ENCODE measurements at regions not wholly inside any gene's neighbourhood (a gene's known extent, or its start where the extent isn't known, plus 50 kb on each side); places are given as distances from the start of the nearest gene placed in this dataset.

DNA sequence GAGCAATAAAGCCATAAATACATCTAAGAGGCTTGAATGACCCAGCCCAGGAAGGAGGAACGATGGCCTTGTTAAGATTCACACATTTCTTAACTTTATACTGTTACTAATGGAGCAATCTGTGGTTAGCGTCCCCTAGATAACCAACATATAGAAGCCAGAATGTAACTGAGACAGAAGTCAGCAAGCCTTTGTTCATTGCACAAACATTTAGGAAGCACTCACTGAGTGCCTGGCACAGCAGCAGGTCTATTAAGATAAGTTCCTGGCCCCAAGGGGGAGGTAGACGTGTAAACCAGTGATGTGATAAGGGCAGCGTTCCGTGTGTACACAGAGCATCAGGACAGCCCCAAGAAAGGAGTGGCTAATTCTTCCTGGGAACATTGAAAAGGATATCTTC lies 63.6 kb upstream of the ATL2 start:
- Histone ChIP-seq H3K4me3 (no peak overlapping the region), H3K27me3 (no peaks in the 10 kb centered on the region), H3K27ac (no peak overlapping the region), H3K4me1 (peaks cover 14% of the 10 kb centered on the region), H3K9me3 (no peaks in the 10 kb centered on the region), H3K36me3 (no peaks in the 10 kb centered on the region)
- TF ChIP-seq, protein P1, sequence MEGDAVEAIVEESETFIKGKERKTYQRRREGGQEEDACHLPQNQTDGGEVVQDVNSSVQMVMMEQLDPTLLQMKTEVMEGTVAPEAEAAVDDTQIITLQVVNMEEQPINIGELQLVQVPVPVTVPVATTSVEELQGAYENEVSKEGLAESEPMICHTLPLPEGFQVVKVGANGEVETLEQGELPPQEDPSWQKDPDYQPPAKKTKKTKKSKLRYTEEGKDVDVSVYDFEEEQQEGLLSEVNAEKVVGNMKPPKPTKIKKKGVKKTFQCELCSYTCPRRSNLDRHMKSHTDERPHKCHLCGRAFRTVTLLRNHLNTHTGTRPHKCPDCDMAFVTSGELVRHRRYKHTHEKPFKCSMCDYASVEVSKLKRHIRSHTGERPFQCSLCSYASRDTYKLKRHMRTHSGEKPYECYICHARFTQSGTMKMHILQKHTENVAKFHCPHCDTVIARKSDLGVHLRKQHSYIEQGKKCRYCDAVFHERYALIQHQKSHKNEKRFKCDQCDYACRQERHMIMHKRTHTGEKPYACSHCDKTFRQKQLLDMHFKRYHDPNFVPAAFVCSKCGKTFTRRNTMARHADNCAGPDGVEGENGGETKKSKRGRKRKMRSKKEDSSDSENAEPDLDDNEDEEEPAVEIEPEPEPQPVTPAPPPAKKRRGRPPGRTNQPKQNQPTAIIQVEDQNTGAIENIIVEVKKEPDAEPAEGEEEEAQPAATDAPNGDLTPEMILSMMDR (IDR thresholded peaks at IDR 0.05): no peak
- no peak for DNase-seq
- peak; percentile 44 for ATAC-seq
- intact Hi-C loops (cut with DNase I): no loop called here

DNA sequence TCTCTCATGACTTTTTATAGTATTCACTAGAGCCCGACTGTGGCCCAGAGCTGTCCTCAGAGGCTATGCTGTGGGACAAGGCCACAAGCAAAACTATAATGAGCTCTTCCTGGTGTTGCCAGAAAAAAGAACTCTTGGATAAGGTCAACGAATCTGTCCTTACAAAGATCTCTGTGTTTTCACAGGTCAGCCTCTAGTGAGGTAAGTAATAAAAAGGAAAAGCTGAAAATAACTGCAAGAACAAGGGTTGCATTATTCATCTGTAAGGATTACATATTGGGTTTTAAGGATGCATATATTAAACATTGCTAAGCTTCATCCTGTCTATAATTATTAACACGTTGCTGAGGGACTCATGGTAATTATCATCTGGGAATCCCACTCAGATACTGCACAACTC lies 62.8 kb upstream of the ATL2 start:
- ATAC-seq (no peak), DNase-seq (no peak)
- Histone ChIP-seq H3K4me1 (peaks cover 14% of the 10 kb centered on the region), H3K36me3 (no peaks in the 10 kb centered on the region), H3K27ac (no peak overlapping the region), H3K4me3 (no peak overlapping the region), H3K9me3 (no peaks in the 10 kb centered on the region), H3K27me3 (no peaks in the 10 kb centered on the region)
- TF ChIP-seq, protein P1 (IDR thresholded peaks at IDR 0.05): no peak
- intact Hi-C loops (cut with DNase I): no loop called here

DNA sequence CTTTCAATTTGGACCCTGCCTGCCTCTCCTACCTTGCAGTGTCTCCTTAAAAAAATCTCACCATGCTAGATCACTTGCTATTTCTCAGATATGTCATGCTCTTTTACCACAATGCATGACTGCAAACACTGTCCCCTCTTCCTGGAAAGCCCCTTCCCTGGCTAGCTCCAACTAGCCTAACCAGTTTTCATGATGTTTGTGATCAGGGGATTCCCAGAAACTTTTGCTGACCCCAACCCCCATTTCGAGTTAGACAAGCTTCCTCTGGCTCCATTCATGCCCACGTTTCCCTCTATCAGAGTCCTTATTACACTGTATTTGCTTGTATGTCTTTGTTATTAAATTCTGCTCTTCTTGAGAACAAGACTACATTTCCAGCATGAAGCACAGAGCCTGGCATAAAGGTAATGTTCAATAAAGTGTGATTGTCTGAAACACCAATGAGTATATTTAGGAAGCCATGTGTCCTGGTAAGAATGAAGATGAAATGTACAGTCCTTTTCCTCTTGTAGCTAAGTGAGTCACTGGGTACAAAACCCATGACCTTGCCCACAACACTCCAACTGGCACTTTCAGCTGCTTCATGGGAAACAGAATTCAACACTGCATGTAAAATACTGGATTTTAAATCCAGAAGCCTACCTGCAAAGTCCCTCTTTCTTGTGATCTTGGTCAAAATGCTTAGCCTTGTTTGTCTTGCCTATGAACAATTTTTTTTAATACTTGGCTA lies 62.0 kb upstream of the ATL2 start:
- H3K27ac ChIP-seq: no peak overlapping the region
- no peak overlapping the region for H3K4me3 ChIP-seq
- H3K36me3 ChIP-seq: no peaks in the 10 kb centered on the region
- intact Hi-C loops (cut with DNase I): no loop called here
- TF ChIP-seq, protein P1 (IDR thresholded peaks at IDR 0.05): no peak
- peaks cover 14% of the 10 kb centered on the region for H3K4me1 ChIP-seq
- ATAC-seq (no peak), DNase-seq (no peak)
- no peaks in the 10 kb centered on the region for H3K27me3 ChIP-seq
- H3K9me3 ChIP-seq: no peaks in the 10 kb centered on the region

DNA sequence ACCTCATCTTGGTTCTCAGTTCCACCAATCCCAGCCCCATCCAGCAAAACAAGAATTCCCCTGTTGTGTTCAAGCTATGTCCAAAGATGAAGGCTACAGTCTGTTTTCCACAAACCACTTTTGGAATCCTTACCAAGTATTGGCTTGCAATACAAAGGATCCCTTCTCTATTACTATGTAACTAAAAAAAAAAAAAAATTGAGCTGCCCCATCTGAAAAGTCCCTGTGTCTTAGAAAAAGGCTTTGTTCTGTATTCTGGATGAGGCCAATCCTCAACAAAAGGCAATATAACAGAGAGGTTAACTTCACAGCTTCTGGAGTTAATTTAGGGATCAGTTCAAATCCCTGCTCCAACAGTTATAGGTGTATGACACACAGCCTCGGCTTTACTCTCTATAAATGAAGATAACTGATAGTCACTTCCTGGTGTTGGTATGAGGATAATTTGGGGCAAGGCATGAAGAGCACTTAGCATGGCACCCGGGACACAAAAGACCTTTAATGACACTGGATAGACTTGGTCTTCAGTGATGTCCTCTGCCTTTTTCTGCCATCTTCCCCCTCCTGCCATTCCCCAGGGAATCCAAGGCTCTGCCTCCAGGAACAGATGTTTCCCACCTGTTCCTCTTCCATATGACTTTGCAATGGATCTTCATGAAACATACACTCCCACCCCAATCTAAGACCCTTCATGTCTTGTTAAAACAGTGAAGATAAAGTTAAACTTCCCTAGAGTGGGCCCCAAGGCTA lies 61.2 kb upstream of the ATL2 start:
- Histone ChIP-seq H3K27ac (no peak overlapping the region), H3K27me3 (no peaks in the 10 kb centered on the region), H3K4me3 (no peak overlapping the region), H3K4me1 (peaks cover 11% of the 10 kb centered on the region), H3K36me3 (no peaks in the 10 kb centered on the region), H3K9me3 (no peaks in the 10 kb centered on the region)
- no peak for DNase-seq
- TF ChIP-seq, protein P1 (IDR thresholded peaks at IDR 0.05): no peak
- ATAC-seq: no peak
- intact Hi-C loops (cut with DNase I): no loop called here

DNA sequence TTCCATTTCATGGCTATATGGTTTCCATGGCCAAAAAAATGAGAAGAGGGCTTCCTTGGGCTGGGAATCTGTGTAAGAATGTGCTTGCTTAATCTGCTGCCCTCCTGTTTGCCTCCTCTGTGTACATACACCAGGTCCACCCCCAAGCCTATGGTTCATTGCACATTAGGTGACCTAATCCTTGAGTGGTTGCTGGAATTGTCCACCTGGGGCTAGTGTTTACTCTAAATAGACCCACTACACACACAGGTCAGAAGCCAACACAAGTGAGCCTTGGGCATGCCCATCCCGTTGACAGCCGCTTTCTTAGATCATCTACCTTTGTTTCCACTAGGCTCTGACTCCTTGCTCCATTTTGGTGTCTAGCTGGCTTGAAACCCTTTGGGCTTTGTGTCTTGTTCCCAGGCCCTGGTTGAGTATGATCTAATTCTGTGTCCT lies 59.2 kb upstream of the ATL2 start:
- H3K27ac ChIP-seq: no peak overlapping the region
- H3K4me1 ChIP-seq: no peaks in the 10 kb centered on the region
- H3K4me3 ChIP-seq: no peak overlapping the region
- no peaks in the 10 kb centered on the region for H3K36me3 ChIP-seq
- ATAC-seq: peak; percentile 14
- no peak for DNase-seq
- H3K27me3 ChIP-seq: no peaks in the 10 kb centered on the region
- intact Hi-C loops (cut with DNase I): no loop called here
- TF ChIP-seq, protein P1 (IDR thresholded peaks at IDR 0.05): no peak
- no peaks in the 10 kb centered on the region for H3K9me3 ChIP-seq
